HG02973 (cell line): ENCODE measurements at regions not wholly inside any gene's neighbourhood (a gene's known extent, or its start where the extent isn't known, plus 50 kb on each side); places are given as distances from the start of the nearest gene placed in this dataset.

Experiments
- ATAC-seq: cut with Tn5 transposase; IDR thresholded peaks from one replicate; pipeline ENCODE4 v1.9.1; 2021; ENCODE audit warnings: moderate library complexity; ENCODE audit not compliant: unreplicated experiment

GRCh38 chr6:28732052-28732451, 191.7 kb downstream of the TRIM27 start:
- no peak for ATAC-seq

GRCh38 chr6:28734443-28734959, 189.3 kb downstream of the TRIM27 start:
- ATAC-seq, result no peak

- no peak for ATAC-seq
These were observed 187.7 kb downstream of the TRIM27 start for GRCh38 chr6:28736121-28736520.

DNA sequence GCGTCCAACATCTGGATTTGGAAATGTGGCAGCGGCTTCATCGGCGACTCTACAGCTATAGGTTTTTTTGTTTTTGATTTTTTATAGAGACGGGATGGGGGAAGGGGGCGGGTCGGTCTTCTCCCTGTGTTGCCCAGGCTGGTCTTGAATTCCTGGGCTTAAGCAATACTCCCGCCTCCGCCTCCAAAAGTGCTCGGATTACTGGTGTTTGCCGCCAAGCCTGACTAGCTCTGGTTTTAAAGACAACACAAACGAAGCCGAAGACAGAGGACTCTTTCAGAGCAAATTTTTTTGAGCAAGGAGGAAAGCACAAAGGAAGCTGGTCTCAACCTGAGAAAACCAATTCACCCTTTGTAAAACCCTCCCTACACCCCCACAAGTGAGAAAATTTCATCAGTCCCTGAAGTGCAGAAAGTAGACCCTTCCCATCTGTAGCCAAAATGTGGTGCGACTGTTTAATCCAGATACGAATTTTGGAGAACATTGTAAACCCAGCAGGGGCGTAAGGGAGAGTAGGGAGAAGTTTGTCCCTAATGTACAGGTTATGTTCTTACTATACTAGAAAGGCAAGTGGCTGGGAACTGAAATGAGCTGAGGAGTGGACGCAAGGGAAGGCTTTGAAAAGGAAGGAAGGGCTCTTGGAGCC, 185.9 kb downstream of the TRIM27 start:
- no peak for ATAC-seq

DNA sequence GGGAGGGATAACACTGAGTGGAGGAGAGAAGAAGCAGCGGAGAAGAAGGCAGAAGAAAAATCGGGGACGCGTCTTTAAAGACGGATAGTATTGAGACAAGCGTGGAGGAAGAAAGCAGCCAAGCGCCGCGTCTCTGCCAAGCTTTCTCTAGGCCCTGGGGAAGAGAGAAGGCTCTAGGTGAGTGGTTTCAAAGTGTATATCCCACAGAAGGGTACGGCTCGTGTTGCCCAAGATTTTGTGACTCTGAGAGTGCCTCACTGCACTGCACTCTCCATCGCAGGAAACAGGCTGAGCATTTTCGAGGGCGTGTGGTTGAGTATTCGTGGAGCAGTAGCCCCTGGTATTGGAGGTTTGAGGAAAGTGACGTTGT, 185.4 kb downstream of the TRIM27 start:
- no peak for ATAC-seq

GRCh38 chr6:28741363-28741762, 182.4 kb downstream of the TRIM27 start:
- ATAC-seq, result no peak

DNA sequence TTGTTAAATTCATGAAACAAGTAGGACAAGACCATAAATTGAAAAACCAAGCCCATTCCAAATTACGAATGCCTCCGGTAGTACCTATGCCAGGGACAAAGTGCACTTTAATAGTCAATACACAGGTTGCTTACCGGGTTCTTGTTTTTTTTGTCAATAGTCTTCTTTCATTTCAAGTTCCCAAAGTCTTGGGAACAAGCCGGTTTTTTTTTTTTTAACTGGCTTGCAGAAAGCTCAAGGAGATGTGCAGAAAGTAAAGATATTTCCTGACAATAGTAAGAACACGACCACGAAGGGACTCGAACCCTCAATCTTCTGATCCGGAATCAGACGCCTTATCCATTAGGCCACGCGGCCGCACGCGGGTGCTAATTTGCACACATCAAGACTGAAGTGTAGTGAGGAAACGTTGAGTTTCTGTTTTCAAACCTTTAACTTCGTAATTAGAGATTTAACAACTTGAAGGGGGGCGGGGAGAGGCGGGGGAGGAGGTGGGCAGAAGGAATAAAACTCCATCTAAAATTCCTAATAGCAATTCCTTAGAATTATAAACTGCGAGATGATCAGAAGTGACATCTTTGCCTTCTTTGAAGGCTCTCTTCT, 181.0 kb downstream of the TRIM27 start:
- no peak for ATAC-seq

- no peak for ATAC-seq
These were observed 180.5 kb downstream of the TRIM27 start for GRCh38 chr6:28743271-28743789.

DNA sequence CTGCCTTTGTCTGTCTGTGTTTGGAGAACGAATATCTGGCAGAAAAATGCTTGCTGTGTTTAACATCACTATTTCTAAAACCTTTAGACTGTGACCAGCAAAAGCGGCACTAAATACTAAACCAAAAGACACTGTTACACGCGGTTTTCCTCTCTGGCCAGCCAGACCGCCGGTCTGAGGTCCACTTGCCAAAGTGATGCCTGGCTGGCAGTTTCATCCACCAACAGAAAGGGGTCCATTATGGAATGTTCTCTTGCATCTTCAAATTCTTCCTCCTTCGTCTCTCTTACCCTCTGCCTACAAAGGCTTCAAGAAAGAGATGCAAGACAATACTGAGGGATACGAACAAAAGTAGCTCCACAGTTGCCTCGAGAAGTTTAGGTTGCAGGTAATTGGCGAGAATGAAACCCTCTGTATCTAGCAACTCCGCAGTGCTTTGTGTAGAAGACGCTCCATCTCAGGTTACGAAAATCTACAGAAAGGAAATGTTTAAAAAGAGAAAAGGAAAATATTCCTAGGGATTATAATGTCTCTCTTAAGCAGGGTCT, 176.6 kb downstream of the TRIM27 start:
- ATAC-seq, result no peak

- no peak for ATAC-seq
These were observed 176.1 kb downstream of the TRIM27 start for GRCh38 chr6:28747631-28748157.

DNA sequence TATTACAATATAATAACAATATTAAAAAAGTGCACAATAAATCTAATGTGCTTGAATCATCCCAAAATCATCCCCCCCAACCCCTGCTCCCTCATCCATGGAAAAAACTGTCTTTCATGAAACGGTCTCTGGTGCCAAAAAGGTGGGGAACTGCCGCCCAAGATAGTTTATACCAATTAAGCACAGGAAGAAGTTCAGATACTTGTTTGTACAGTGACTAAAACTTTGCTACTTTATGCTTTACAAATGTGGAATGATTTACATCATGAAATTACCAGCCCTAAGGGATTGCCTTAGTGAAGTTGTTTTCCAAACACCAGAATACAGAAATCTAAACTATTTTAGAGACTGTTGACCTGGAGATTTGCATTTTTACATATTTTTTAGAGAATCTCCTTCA, 175.6 kb downstream of the TRIM27 start:
- ATAC-seq, result no peak

GRCh38 chr6:28750926-28751458, 172.8 kb downstream of the TRIM27 start:
- ATAC-seq, result no peak

DNA sequence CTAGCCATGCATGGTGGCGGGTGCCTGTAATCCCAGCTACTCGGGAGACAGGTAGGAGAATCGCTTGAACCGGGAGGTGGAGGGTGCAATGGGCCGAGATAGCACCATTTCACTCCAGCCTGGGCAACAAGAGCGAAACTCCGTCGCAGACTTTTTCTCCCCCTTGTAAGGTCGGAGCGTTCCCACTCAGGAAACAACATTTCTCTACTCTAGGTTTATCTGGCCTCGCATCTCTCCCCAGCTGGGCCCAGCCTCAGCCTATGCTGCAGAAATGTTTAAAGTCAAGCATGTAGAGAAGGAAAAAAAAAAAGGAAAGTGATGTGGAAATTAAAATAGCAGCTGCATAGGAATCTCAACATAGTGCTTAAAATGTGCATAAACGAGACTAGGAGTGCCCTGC, 172.3 kb downstream of the TRIM27 start:
- no peak for ATAC-seq

DNA sequence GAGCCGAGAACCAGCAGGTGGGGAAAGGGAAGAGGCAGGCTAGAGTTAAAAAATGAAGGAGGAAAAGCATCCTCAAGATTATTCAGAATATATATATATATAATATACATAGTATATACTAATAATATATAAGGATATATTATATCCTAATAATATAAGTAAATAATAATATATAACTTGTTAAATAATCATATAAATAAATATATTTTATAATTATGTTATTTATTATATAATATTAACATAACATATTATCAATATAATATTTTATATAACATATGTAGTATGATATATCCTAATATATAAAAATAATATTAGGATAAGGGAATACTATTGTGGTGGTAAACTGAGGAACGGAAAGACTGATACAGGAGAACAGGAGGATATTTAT, 171.8 kb downstream of the TRIM27 start:
- no peak for ATAC-seq

DNA sequence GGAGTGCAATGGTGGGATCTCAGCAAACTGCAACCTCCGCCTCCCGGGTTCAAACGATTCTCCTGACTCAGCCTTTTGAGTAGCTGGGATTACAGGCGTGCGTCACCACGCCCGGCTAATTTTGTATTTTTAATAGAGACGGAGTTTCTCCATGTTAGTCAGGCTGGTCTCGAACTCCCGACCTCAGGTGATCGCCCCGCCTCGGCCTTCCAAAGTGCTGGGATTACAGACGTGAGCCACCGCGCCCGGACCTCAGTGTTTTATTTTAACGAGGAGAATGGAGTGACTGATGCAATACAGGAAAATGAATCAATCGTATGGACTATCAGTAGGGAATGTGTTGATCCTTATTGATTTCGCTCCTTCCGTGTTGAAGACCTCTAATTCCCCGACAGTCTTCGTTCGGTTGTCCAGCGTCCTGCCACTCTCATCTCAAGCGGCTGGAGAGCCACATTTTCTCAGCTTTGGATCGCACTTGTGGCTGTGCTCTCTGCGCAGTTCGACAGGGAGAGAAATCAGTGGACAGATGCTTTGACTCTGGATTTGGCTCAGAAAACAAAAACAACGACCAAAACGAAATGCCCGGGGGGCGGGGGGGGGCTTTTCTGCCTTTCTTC, 166.2 kb downstream of the TRIM27 start:
- ATAC-seq, result no peak

DNA sequence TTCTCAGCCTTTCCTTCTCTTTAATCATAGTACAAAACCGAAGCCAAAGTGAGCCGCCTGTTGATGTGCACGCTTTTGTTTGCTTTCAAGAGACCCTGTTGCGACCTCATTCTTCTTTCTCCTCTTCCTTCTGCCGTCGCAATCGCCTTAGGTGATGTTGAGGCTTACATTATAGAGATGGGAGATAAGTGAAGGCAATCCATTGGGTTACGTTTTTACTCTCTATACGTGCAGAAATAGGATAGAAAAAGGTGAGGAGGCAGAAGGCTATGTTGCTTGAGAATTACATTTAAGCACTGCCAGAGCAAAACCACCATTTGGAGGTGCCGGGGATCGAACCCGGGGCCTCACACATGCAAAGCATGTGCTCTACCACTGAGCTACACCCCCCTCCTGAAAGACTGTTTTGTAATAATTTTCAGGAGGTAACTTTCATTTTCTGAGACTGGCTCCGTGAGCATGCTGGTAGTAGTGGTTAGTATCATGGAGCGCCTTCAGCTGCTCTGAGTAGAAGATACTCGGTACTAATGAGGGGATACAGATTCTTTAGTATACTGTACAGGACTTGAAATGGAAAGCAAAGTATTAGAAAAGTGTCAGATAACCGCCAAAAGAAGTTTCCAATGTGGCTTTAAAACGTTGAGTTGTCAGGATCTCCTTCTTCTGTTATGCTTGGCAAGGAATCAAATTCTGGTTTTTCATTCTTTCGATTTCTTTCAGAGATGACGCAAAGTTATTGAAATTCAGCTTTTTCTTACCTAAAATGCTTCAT, 165.6 kb downstream of the TRIM27 start:
- no peak for ATAC-seq

GRCh38 chr6:28758818-28759235, 165.0 kb downstream of the TRIM27 start:
- ATAC-seq, result no peak

- no peak for ATAC-seq
These were observed 159.6 kb downstream of the TRIM27 start for GRCh38 chr6:28764014-28764723.

DNA sequence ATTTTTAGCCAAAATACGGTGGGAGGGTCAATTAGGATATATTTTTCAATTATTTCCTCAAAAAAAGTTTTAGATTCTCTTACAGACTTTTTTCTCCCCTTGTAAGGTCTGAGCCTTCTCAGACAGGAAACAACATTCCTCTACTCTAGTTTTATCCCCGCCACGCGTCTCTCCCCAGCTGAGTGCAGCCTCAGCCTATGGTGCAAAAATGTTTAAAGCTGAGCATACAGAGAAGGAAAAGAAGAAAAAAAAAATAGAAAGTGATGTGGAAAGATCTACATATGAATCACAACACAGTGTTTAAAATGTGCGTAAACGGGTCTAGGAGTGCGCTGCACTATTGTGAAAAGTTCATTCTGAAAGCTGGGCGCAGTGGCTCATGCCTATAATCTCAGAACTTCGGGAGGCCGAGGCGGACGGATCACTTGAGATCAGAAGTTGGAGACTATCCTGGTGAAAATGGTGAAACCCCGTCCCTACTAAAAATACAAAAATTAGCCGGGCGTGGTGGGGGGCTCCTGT, 159.0 kb downstream of the TRIM27 start:
- no peak for ATAC-seq

DNA sequence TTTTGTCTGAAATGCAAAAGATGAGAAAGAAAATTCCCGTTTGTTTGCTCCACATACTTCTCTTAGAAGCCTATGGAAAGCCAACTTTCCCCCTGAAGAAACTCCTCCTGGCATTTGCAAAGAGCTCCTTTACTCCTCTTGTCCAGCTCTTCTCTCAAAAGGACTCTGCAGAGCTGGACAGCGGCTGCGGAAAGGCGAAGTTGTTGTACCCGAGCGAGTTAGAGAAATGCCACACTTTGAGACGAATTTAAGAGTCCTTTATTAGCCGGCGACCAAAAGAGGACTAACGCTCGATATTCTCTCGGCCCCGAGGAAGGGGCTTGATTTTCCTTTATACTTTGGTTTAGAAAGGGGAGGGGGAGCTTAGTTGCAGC, 157.8 kb downstream of the TRIM27 start:
- ATAC-seq, result no peak
